GM18909 (cell line): ENCODE measurements at regions not wholly inside any gene's neighbourhood (a gene's known extent, or its start where the extent isn't known, plus 50 kb on each side); places are given as distances from the start of the nearest gene placed in this dataset.
"Not testable (repeated sequence)": the region's sequence is repeated elsewhere in the genome, so short reads cannot be mapped to it uniquely, and the experiment has no call there.

ENCODE experiments used
- ATAC-seq: cut with Tn5 transposase; IDR thresholded peaks from one replicate; pipeline ENCODE4 v1.9.1; 2021; ENCODE audit warnings: mild to moderate bottlenecking; ENCODE audit not compliant: unreplicated experiment, poor library complexity

- no peak for ATAC-seq
Observed at GRCh38 chr3:110349295-110349694, 722.3 kb upstream of the NECTIN3 start.

- ATAC-seq = no peak
Observed at GRCh38 chr3:110352841-110353604, 718.6 kb upstream of the NECTIN3 start.

- no peak for ATAC-seq
Observed at GRCh38 chr3:110362751-110363150, 708.9 kb upstream of the NECTIN3 start.

- ATAC-seq = not testable (repeated sequence)
Observed at GRCh38 chr3:110367289-110367688, 704.3 kb upstream of the NECTIN3 start.

- no peak for ATAC-seq
Observed at GRCh38 chr3:110375751-110376518, 695.7 kb upstream of the NECTIN3 start.

- no peak for ATAC-seq
Observed at GRCh38 chr3:110378481-110378880, 693.1 kb upstream of the NECTIN3 start.

- no peak for ATAC-seq
Observed at GRCh38 chr3:110381992-110382391, 689.6 kb upstream of the NECTIN3 start.

- ATAC-seq = no peak
Observed at GRCh38 chr3:110383356-110383755, 688.3 kb upstream of the NECTIN3 start.

- no peak for ATAC-seq
Observed at GRCh38 chr3:110384601-110385000, 687.0 kb upstream of the NECTIN3 start.

- ATAC-seq = no peak
Observed at GRCh38 chr3:110389005-110389404, 682.6 kb upstream of the NECTIN3 start.

- ATAC-seq = no peak
Observed at GRCh38 chr3:110390372-110390771, 681.2 kb upstream of the NECTIN3 start.

GRCh38 chr3:110391042-110391441 lies 680.6 kb upstream of the NECTIN3 start:
- ATAC-seq = no peak

GRCh38 chr3:110391640-110392395 lies 679.8 kb upstream of the NECTIN3 start:
- no peak for ATAC-seq

GRCh38 chr3:110393941-110394340 lies 677.7 kb upstream of the NECTIN3 start:
- ATAC-seq = no peak

- ATAC-seq = no peak
Observed at GRCh38 chr3:110397115-110397514, 674.5 kb upstream of the NECTIN3 start.

- ATAC-seq = no peak
Observed at GRCh38 chr3:110400315-110400714, 671.3 kb upstream of the NECTIN3 start.

- no peak for ATAC-seq
Observed at GRCh38 chr3:110405830-110406585, 665.6 kb upstream of the NECTIN3 start.

- ATAC-seq = no peak
Observed at GRCh38 chr3:110413266-110413665, 658.4 kb upstream of the NECTIN3 start.

GRCh38 chr3:110413807-110414748 lies 657.5 kb upstream of the NECTIN3 start:
- ATAC-seq = no peak
